Naive thymus-derived CD4-positive, alpha-beta T cell (primary cell): ENCODE measurements at regions not wholly inside any gene's neighbourhood (a gene's known extent, or its start where the extent isn't known, plus 50 kb on each side); places are given as distances from the start of the nearest gene placed in this dataset.
"Not testable (repeated sequence)": the region's sequence is repeated elsewhere in the genome, so short reads cannot be mapped to it uniquely, and the experiment has no call there.

Source experiments
- ATAC-seq: fragments of 150-1000 bp; cut with Tn5 transposase; 2 replicates; pipeline ENCODE4 v1.10.0; 2021; ENCODE audit warnings: mild to moderate bottlenecking, moderate library complexity
- CTCF ChIA-PET: fragments of 350-600 bp; sonication (Branson Sonifier 250); formaldehyde crosslinking; loops from one replicate; lab custom pipeline; 2021; ENCODE audit warnings: antibody characterized with exemption; lab: Charles Lee
- POLR2A ChIA-PET: fragments of 350-600 bp; sonication (Branson Sonifier 250); formaldehyde crosslinking; loops from one replicate; lab custom pipeline; 2021; ENCODE audit warnings: antibody characterized with exemption, inconsistent platforms; lab: Charles Lee
- DNase-seq, 9 donors: peaks; one replicate each; pipeline versions ENCODE4 v3.0.0 to v3.0.0-alpha.2; 2020 to 2022; ENCODE audit warnings: mixed read lengths in 1 of 9
- H3K27ac ChIP-seq: one replicate; pipeline ENCODE4 v1.7.0; 2013; ENCODE audit warnings: mild to moderate bottlenecking, low read depth, low read length, moderate library complexity
- H3K27me3 ChIP-seq, 2 donors: one replicate each; pipeline ENCODE4 v1.7.0; 2013; ENCODE audit warnings: low read length in 2 of 2, mild to moderate bottlenecking in 2 of 2, moderate library complexity in 2 of 2; ENCODE audit not compliant: control insufficient read depth in 2 of 2, insufficient read depth in 2 of 2
- H3K36me3 ChIP-seq, 3 experiments: 1 replicate in 2 of 3; 2 replicates in 1 of 3; pipeline ENCODE4 v1.7.0; 2013; ENCODE audit warnings: low read length in 3 of 3, mild to moderate bottlenecking in 3 of 3, moderate library complexity in 1 of 3; ENCODE audit not compliant: insufficient read depth in 3 of 3, control insufficient read depth in 2 of 3
- H3K4me1 ChIP-seq, 2 donors: one replicate each; pipeline ENCODE4 v1.7.0; 2013; ENCODE audit warnings: low read length in 2 of 2, mild to moderate bottlenecking in 2 of 2, moderate library complexity in 1 of 2; ENCODE audit not compliant: control insufficient read depth in 2 of 2, insufficient read depth in 2 of 2
- H3K4me3 ChIP-seq: 2 replicates; pipeline ENCODE4 v1.7.0; 2013; ENCODE audit warnings: mild to moderate bottlenecking, low read length
- H3K9me3 ChIP-seq, 3 experiments: 1 replicate in 2 of 3; 2 replicates in 1 of 3; pipeline ENCODE4 v1.7.0; 2013; ENCODE audit warnings: low read length in 3 of 3; ENCODE audit not compliant: control insufficient read depth in 2 of 3
- H3K27ac Mint-ChIP-seq, 9 donors: one replicate each; pipeline ENCODE4 v1.8.0; 2020 to 2022; ENCODE audit warnings: mixed read lengths in 9 of 9, mild to moderate bottlenecking in 8 of 9, moderate library complexity in 5 of 9, inconsistent platforms in 2 of 9
- H3K27me3 Mint-ChIP-seq, 5 donors: one replicate each; pipeline ENCODE4 v1.8.0; 2021 to 2022; ENCODE audit warnings: mixed read lengths in 5 of 5, mild to moderate bottlenecking in 1 of 5
- H3K36me3 Mint-ChIP-seq, 5 donors: one replicate each; pipeline ENCODE4 v1.8.0; 2020 to 2022; ENCODE audit warnings: mixed read lengths in 5 of 5, mild to moderate bottlenecking in 3 of 5, inconsistent platforms in 1 of 5
- H3K4me1 Mint-ChIP-seq, 7 donors: one replicate each; pipeline ENCODE4 v1.8.0; 2020 to 2022; ENCODE audit warnings: mixed read lengths in 7 of 7, mild to moderate bottlenecking in 3 of 7, inconsistent platforms in 1 of 7
- H3K4me3 Mint-ChIP-seq, 10 donors: one replicate each; pipeline ENCODE4 v1.8.0; 2020 to 2022; ENCODE audit warnings: mild to moderate bottlenecking in 10 of 10, mixed read lengths in 10 of 10, moderate library complexity in 6 of 10, inconsistent platforms in 2 of 10
- H3K9me3 Mint-ChIP-seq, 11 donors: one replicate each; pipeline ENCODE4 v1.8.0; 2020 to 2022; ENCODE audit warnings: mixed read lengths in 11 of 11, mild to moderate bottlenecking in 4 of 11, inconsistent platforms in 1 of 11, moderate library complexity in 1 of 11
- intact Hi-C, 2 donors: fragments of 100-400 bp; cut with micrococcal nuclease; formaldehyde crosslinking; loops; one replicate each; pipeline ENCODE4 v1.15.1; 2023

DNA sequence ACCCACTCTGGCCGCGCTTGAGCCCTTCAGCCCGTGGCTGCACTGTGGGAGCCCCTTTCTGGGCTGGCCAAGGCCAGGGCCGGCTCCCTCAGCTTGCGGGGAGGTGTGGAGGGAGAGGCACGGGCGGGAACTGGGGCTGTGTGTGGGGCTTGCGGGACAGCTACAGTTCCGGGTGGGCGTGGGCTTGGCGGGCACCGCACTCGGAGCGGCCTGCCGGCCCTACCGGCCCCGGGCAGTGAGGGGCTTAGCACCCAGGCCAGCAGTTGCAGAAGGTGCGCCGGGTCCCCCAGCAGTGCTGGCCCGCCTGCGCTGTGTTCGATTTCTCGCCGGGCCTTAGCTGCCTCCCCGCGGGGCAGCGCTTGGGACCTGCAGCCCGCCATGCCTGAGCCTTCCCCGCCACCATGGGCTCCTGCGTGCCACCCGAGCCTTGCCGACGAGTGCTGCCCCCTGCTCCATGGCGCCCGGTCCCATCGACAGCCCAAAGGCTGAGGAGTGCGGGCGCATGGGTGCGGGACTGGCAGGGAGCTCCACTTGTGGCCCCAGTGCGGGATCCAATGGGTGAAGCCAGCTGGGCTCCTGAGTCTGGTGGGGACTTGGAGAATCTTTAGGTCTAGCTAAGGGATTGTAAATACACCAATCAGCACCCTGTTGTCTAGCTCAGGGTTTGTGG, 173.7 kb upstream of the FIGN start:
- Histone ChIP-seq H3K36me3 (no peaks in the 10 kb centered on the region), H3K4me3 (no peak overlapping the region), H3K27ac (no peak overlapping the region), H3K27me3 (no peaks in the 10 kb centered on the region), H3K9me3 (no peaks in the 10 kb centered on the region), H3K4me1 (no peaks in the 10 kb centered on the region)
- CTCF ChIA-PET = no interaction called here
- Mint-ChIP-seq H3K36me3 (no peaks in the 10 kb centered on the region), H3K27ac (no peak overlapping the region), H3K4me1 (no peaks in the 10 kb centered on the region), H3K4me3 (no peak overlapping the region), H3K27me3 (no peaks in the 10 kb centered on the region), H3K9me3 (peaks cover 0 to 14% (median 5%) of the 10 kb centered on the region in 11 donors)
- DNase-seq = no peak
- no peak for ATAC-seq
- POLR2A ChIA-PET = no interaction called here
- intact Hi-C loops = no loop called here

DNA sequence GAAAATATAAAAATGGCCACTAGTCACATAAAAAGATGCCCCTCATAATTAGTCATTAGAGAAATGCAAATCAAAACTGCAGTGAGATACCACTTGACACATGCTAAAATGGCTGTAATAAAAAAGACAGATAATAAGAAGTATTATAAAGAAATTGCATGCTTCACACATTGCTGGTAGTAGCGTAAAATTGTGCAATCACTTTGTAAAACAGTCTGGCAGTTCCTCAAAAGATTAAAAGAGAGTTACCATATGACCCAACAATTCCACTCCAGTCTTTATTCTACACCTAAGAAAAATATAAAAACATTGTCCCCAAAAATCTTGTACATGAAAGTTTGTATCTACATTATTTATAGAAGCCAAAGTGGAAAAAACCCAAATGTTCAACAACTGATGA, 170.6 kb upstream of the FIGN start:
- ATAC-seq (no peak), DNase-seq (no peak)
- Histone ChIP-seq H3K27me3 (no peaks in the 10 kb centered on the region), H3K9me3 (no peaks in the 10 kb centered on the region), H3K27ac (no peak overlapping the region), H3K4me1 (no peaks in the 10 kb centered on the region), H3K36me3 (no peaks in the 10 kb centered on the region), H3K4me3 (no peak overlapping the region)
- intact Hi-C loops = no loop called here
- Mint-ChIP-seq H3K4me3 (no peak overlapping the region), H3K4me1 (no peaks in the 10 kb centered on the region), H3K27me3 (no peaks in the 10 kb centered on the region), H3K9me3 (peaks cover 0 to 17% (median 10%) of the 10 kb centered on the region in 11 donors), H3K36me3 (no peaks in the 10 kb centered on the region), H3K27ac (no peak overlapping the region)
- ChIA-PET POLR2A (no interaction called here), CTCF (no interaction called here)

DNA sequence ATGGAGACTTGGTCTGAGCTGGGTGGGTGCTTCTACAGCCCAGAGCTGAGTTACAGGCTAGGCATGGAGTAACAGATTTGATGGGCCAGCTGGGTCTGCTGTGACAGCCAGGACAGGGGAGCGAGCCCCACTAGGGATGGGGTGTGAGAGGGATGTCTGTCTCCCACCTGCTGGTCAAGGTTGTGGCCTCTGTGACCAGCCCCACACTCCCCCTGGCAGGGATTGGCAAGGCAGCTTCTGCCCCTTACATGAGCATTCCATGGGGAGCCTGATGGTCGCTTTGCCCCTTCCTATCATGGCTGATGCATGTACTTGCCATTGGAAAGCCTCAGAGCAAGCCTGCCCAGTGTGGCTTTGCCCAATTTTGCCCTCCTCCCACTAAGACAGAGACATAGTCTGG, 162.0 kb upstream of the FIGN start:
- ChIA-PET POLR2A (no interaction called here), CTCF (no interaction called here)
- DNase-seq (no peak), ATAC-seq (no peak)
- H3K36me3 ChIP-seq = no peaks in the 10 kb centered on the region
- Mint-ChIP-seq H3K4me3 (no peak overlapping the region), H3K27me3 (no peaks in the 10 kb centered on the region), H3K36me3 (no peaks in the 10 kb centered on the region), H3K27ac (no peak overlapping the region), H3K9me3 (peaks cover 0 to 40% (median 16%) of the 10 kb centered on the region in 11 donors), H3K4me1 (no peaks in the 10 kb centered on the region)
- H3K27me3 ChIP-seq = no peaks in the 10 kb centered on the region
- no peaks in the 10 kb centered on the region for H3K4me1 ChIP-seq
- H3K9me3 ChIP-seq = peaks cover 0 to 8% (median 0%) of the 10 kb centered on the region in 3 experiments
- intact Hi-C loops = no loop called here
- H3K4me3 ChIP-seq = no peak overlapping the region
- no peak overlapping the region for H3K27ac ChIP-seq

DNA sequence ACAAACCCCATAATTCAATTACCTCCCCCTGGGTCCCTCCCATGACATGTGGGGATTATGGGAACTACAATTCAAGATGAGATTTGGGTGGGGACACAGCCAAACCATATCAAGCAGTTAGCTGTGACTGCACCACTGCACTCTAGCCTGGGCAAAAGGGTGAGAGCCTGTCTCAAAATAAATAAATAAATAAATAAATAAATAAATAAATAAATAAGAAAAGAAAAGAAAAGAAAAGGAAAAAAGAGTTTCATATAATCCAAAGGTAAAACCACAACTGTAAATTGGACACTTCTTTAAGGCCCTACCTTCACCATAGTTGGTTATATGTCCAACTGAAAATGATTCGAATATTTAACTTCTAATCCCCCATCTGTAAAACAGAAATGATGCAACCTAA, 157.6 kb upstream of the FIGN start:
- H3K36me3 ChIP-seq, H3K4me3 ChIP-seq, intact Hi-C loops, DNase-seq, H3K27ac ChIP-seq, ATAC-seq, H3K4me1 ChIP-seq, H3K9me3 ChIP-seq, H3K36me3 Mint-ChIP-seq, H3K4me1 Mint-ChIP-seq, H3K27me3 ChIP-seq, H3K27ac Mint-ChIP-seq, CTCF ChIA-PET, POLR2A ChIA-PET, H3K4me3 Mint-ChIP-seq, H3K27me3 Mint-ChIP-seq: not testable (repeated sequence)
- peaks cover 4 to 28% (median 12%) of the 10 kb centered on the region in 11 donors for H3K9me3 Mint-ChIP-seq

DNA sequence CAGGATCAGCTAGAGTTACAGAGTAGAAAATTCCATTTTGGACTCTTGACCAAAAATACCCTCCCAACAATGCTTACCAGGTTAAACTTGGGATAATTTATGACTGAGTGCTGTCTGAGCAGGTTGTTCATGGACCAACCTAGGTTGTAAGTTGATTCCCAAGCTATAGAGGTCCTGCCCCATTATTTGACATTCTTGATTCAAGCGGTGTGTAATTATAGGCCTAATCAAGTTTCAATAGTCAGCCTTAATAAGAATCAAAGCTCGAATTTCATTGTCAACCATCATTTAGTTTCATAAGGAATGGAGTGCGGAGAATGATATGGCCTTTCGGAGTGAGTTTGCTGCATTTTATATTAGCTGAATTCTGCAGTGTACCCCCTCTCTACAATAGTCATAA, 152.8 kb upstream of the FIGN start:
- Mint-ChIP-seq H3K9me3 (peaks cover 3 to 15% (median 8%) of the 10 kb centered on the region in 11 donors), H3K36me3 (no peaks in the 10 kb centered on the region), H3K4me1 (no peaks in the 10 kb centered on the region), H3K27me3 (no peaks in the 10 kb centered on the region), H3K4me3 (no peak overlapping the region), H3K27ac (no peak overlapping the region)
- Histone ChIP-seq H3K9me3 (no peaks in the 10 kb centered on the region), H3K27ac (no peak overlapping the region), H3K4me3 (no peak overlapping the region), H3K27me3 (no peaks in the 10 kb centered on the region), H3K36me3 (no peaks in the 10 kb centered on the region), H3K4me1 (no peaks in the 10 kb centered on the region)
- no peak for ATAC-seq
- intact Hi-C loops = no loop called here
- CTCF ChIA-PET = no interaction called here
- no peak for DNase-seq
- POLR2A ChIA-PET = no interaction called here

DNA sequence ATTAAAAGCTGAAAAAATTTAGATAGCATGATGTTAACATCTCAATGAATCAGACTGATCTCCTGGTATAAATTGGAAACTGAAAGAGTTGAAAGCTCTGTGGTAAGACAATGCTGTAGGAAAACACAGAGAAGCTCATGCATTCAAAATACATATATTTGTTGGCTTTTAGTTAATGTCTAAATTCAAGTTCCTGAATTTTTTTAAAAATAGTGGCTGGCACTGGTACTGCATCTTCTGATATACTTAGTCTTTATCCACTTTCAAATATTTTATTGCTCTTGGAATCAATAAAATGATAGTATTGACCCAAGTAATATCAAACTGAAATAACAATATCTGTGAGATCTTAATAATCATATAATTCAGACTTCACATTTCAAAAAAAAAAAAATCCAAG, 151.4 kb upstream of the FIGN start:
- H3K27ac ChIP-seq = no peak overlapping the region
- ATAC-seq (no peak), DNase-seq (no peak)
- ChIA-PET POLR2A (no interaction called here), CTCF (no interaction called here)
- intact Hi-C loops = no loop called here
- Mint-ChIP-seq H3K4me3 (no peak overlapping the region), H3K9me3 (peaks cover 0 to 9% (median 3%) of the 10 kb centered on the region in 11 donors), H3K4me1 (no peaks in the 10 kb centered on the region), H3K27me3 (no peaks in the 10 kb centered on the region), H3K27ac (no peak overlapping the region), H3K36me3 (no peaks in the 10 kb centered on the region)
- no peak overlapping the region for H3K4me3 ChIP-seq
- H3K27me3 ChIP-seq = no peaks in the 10 kb centered on the region
- H3K4me1 ChIP-seq = no peaks in the 10 kb centered on the region
- H3K9me3 ChIP-seq = no peaks in the 10 kb centered on the region
- no peaks in the 10 kb centered on the region for H3K36me3 ChIP-seq

DNA sequence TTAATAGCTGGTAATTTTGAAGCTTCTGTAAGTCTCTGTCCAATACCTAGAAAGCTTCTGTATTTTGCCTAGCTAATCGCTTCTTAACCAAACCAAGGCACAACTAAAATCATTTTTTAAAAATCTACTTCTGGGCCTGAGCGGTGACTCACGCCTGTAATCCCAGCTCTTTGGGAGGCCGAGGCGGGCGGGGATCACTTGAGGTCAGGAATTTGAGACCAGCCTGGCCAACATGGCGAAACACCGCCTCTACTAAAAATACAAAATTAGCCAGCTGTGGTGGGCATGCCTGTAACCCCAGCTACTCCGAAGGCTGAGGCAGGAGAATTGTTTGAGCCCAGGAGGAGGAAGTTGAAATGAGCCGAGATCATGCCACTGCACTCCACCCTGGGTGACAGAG, 148.6 kb upstream of the FIGN start:
- intact Hi-C loops = no loop called here
- H3K9me3 Mint-ChIP-seq = peaks cover 0 to 12% (median 4%) of the 10 kb centered on the region in 11 donors
- POLR2A ChIA-PET = no interaction called here

More for the DNA sequence above, 148.6 kb upstream of the FIGN start:
- H3K4me3 Mint-ChIP-seq = no peak overlapping the region
- no peak overlapping the region for H3K27ac Mint-ChIP-seq
- no peaks in the 10 kb centered on the region for H3K9me3 ChIP-seq
- H3K4me1 Mint-ChIP-seq = no peaks in the 10 kb centered on the region
- no peaks in the 10 kb centered on the region for H3K36me3 Mint-ChIP-seq
- H3K27me3 ChIP-seq = no peaks in the 10 kb centered on the region
- H3K27me3 Mint-ChIP-seq = no peaks in the 10 kb centered on the region
- H3K4me1 ChIP-seq = no peaks in the 10 kb centered on the region
- no peaks in the 10 kb centered on the region for H3K36me3 ChIP-seq
- DNase-seq (no peak), ATAC-seq (no peak)
- no peak overlapping the region for H3K27ac ChIP-seq
- H3K4me3 ChIP-seq = no peak overlapping the region
- CTCF ChIA-PET = no interaction called here
